Bronchial epithelial cell (primary cell): ENCODE measurements at regions not wholly inside any gene's neighbourhood (a gene's known extent, or its start where the extent isn't known, plus 50 kb on each side); places are given as distances from the start of the nearest gene placed in this dataset.

Experiments used
- DNase-seq: peaks from one replicate; pipeline ENCODE4 v3.0.0-alpha.2; 2010; ENCODE audit warnings: low read depth
- FAIRE-seq: peaks from 2 replicates; lab custom pipeline; 2011; peaks lifted over from hg19 to GRCh38; lab: Jason Lieb, UNC
- H3K27me3 ChIP-seq: 2 replicates; pipeline ENCODE4 v1.5.1; 2011; ENCODE audit warnings: low read length; ENCODE audit not compliant: control insufficient read depth, insufficient read depth
- H3K36me3 ChIP-seq: 2 replicates; pipeline ENCODE4 v1.5.1; 2011; ENCODE audit warnings: low read length; ENCODE audit not compliant: control insufficient read depth, insufficient read depth
- H3K4me3 ChIP-seq: 2 replicates; pipeline ENCODE4 v1.5.1; 2011; ENCODE audit warnings: mild to moderate bottlenecking, low read depth, low read length, control low read depth
- TF ChIP-seq, protein P1 (sequence below): IDR thresholded peaks from 2 replicates; pipeline ENCODE4 v1.5.1; 2011; ENCODE audit warnings: mild to moderate bottlenecking, moderate library complexity, low read length, control low read depth, inconsistent platforms; ENCODE audit not compliant: insufficient read depth, severe bottlenecking

DNA sequence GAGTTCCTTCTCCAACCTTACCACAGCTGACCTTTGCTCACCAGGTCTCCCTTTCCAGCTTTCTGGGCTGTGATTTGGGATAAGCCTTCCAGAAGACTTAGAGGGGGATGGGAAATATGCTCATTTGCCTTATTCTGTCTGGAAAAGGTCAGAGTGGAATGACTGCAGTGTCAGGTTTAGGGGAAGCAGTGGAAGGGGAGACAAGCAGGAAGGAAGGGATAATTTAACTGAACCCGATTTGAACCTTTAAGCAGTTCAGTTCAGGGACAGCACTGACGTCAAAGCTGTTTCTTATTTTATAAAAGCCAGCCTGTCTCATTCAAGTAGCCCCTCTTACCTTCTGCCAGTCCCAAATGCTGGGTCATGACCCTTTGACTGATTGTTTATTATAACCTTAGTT, 418.4 kb upstream of the RARB start:
- H3K27me3 ChIP-seq: no peaks in the 10 kb centered on the region
- no peaks in the 10 kb centered on the region for H3K36me3 ChIP-seq
- H3K4me3 ChIP-seq: no peak overlapping the region
- DNase-seq (no peak), FAIRE-seq (no peak)
- TF ChIP-seq, protein P1, sequence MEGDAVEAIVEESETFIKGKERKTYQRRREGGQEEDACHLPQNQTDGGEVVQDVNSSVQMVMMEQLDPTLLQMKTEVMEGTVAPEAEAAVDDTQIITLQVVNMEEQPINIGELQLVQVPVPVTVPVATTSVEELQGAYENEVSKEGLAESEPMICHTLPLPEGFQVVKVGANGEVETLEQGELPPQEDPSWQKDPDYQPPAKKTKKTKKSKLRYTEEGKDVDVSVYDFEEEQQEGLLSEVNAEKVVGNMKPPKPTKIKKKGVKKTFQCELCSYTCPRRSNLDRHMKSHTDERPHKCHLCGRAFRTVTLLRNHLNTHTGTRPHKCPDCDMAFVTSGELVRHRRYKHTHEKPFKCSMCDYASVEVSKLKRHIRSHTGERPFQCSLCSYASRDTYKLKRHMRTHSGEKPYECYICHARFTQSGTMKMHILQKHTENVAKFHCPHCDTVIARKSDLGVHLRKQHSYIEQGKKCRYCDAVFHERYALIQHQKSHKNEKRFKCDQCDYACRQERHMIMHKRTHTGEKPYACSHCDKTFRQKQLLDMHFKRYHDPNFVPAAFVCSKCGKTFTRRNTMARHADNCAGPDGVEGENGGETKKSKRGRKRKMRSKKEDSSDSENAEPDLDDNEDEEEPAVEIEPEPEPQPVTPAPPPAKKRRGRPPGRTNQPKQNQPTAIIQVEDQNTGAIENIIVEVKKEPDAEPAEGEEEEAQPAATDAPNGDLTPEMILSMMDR: no peak

DNA sequence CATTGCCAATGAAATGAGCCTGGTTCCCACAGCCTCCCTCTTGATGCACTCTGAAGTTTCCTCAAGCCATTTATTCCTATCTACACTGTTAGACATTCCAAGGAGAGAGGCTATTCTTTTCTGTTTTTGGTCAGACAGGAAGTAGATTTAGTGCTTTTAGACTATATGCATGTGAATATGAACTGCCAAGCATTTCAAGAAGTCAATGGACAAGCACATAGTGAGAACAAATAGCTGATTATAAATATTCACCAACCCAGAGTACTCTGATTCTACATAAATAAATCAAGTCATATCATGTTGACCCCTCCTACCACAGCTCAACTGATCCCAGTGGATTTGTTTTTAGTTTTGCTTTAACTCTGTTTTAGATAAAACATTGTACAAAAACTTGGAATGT, 412.5 kb upstream of the RARB start:
- no peaks in the 10 kb centered on the region for H3K27me3 ChIP-seq
- TF ChIP-seq, protein P1: no peak
- H3K36me3 ChIP-seq: no peaks in the 10 kb centered on the region
- FAIRE-seq (no peak), DNase-seq (no peak)
- no peak overlapping the region for H3K4me3 ChIP-seq

DNA sequence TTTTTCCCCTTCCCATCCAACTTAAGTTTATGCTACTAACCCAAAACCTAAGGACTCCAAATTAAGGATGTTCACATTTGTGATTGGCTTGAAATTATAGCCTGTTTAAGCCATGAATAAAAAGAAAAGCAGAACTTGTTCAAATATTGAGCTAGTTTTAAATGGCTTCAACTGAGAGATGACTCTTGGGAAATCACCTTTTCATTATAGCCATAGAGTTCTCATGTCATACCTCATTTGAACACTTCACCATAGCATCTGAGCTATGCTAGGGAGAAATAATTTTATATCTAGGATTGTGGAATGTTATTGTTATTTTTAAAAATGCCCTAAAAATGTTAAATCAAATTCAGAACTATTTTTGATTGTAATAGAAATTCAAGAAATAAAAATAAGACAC, 409.2 kb upstream of the RARB start:
- DNase-seq: no peak
- TF ChIP-seq, protein P1: no peak
- Histone ChIP-seq H3K27me3 (no peaks in the 10 kb centered on the region), H3K36me3 (no peaks in the 10 kb centered on the region), H3K4me3 (no peak overlapping the region)
- FAIRE-seq: no peak

DNA sequence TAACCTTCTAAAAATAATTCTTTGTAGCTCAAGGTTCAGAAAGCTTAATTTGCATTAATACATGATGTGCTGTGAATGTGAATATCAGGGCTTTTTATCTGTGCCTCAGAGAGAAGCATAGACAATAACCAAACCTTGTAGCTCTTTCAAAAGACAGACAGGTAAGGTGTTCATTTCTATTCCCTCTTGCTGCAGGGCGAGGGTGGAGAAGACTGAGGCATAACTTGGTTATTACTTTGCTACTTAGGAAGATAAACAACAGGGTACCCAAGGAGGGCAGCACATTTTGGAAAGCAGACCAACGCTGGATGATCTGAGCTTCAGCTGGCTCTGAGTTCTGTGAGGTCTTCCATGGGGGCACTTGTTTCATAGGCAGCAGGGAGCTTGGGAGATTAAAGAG, 408.6 kb upstream of the RARB start:
- Histone ChIP-seq H3K36me3 (no peaks in the 10 kb centered on the region), H3K27me3 (no peaks in the 10 kb centered on the region), H3K4me3 (no peak overlapping the region)
- FAIRE-seq (no peak), DNase-seq (no peak)
- TF ChIP-seq, protein P1: no peak

DNA sequence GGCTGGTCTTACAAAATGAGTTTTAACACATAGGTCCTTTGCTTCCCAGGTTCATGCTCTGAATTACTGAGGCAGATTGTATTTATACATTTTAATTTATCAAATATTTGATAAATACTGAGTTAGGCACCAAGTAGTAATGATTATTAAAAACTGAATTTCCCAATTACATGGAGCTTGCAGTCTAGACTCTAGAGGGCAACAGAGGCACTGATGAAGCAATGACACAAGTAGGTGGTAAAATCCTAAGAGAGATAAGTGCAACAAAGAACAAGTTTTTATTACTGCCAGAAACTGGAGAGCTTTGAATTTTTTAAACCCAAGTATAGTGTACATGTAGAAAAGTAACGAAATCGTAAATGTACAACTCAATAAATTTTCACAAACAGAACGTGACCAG, 406.2 kb upstream of the RARB start:
- no peaks in the 10 kb centered on the region for H3K36me3 ChIP-seq
- no peak overlapping the region for H3K4me3 ChIP-seq
- TF ChIP-seq, protein P1: peak; percentile 32
- FAIRE-seq: no peak
- peak; percentile 49 for DNase-seq
- no peaks in the 10 kb centered on the region for H3K27me3 ChIP-seq

DNA sequence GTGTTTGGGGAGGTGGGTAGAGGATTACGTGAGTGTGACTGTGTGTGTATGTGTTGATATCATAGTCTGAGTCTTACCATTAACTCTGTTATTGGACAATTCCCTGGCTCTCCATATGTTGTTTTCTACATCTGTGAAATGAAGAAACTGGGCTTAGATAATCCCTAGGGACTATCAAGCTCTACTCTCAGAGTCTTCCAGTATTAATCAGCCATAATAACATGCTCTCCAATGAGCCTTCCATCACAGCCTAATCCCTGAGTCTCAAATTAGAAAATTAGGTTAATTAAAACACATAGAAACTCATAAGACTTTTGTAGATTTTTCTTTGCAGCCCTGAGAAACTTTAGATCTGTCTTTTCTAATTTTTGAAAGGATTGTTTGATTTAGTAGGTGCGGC, 404.2 kb upstream of the RARB start:
- DNase-seq: no peak
- FAIRE-seq: no peak
- Histone ChIP-seq H3K36me3 (no peaks in the 10 kb centered on the region), H3K27me3 (no peaks in the 10 kb centered on the region), H3K4me3 (no peak overlapping the region)
- TF ChIP-seq, protein P1: no peak
